Osteoblast (primary cell): ENCODE measurements at regions not wholly inside any gene's neighbourhood (a gene's known extent, or its start where the extent isn't known, plus 50 kb on each side); places are given as distances from the start of the nearest gene placed in this dataset.

Source experiments
- DNase-seq: peaks from one replicate; pipeline ENCODE4 v3.0.0; 2011; ENCODE audit warnings: low spot score, mixed read lengths; ENCODE audit not compliant: insufficient read length; ENCODE audit errors: missing footprints
- H2AFZ ChIP-seq: 2 replicates; pipeline ENCODE4 v1.6.0; 2011; ENCODE audit warnings: mild to moderate bottlenecking, low read length
- H3K27ac ChIP-seq: 2 replicates; pipeline ENCODE4 v1.5.1; 2011; ENCODE audit warnings: mild to moderate bottlenecking, low read depth, low read length, moderate library complexity
- H3K27me3 ChIP-seq: 2 replicates; pipeline ENCODE4 v1.6.0; 2012; ENCODE audit warnings: mild to moderate bottlenecking, control low read depth, inconsistent platforms, low read length, moderate library complexity; ENCODE audit not compliant: insufficient read depth
- H3K36me3 ChIP-seq: 2 replicates; pipeline ENCODE4 v1.5.1; 2011; ENCODE audit warnings: mild to moderate bottlenecking, low read length, control low read depth, moderate library complexity; ENCODE audit not compliant: insufficient read depth
- H3K4me1 ChIP-seq: 2 replicates; pipeline ENCODE4 v1.5.1; 2011; ENCODE audit warnings: mild to moderate bottlenecking, low read length, control low read depth, moderate library complexity; ENCODE audit not compliant: insufficient read depth
- H3K4me2 ChIP-seq: 2 replicates; pipeline ENCODE4 v1.6.0; 2011; ENCODE audit warnings: mild to moderate bottlenecking, low read length; ENCODE audit not compliant: insufficient read depth
- H3K4me3 ChIP-seq: fragments of 200-600 bp; sonication (generic); 3 replicates; pipeline ENCODE4 v1.5.1; 2012; ENCODE audit warnings: mild to moderate bottlenecking, low read length, inconsistent platforms; ENCODE audit not compliant: insufficient read depth
- H3K79me2 ChIP-seq: 2 replicates; pipeline ENCODE4 v1.6.0; 2012; ENCODE audit warnings: mild to moderate bottlenecking, low read length, control low read depth, inconsistent platforms; ENCODE audit not compliant: insufficient read depth
- H3K9me3 ChIP-seq: 2 replicates; pipeline ENCODE4 v1.5.1; 2011; ENCODE audit warnings: low read depth, low read length, control low read depth
- H4K20me1 ChIP-seq: 2 replicates; pipeline ENCODE4 v1.6.0; 2012; ENCODE audit warnings: mild to moderate bottlenecking, low read length, control low read depth; ENCODE audit not compliant: insufficient read depth
- CTCF ChIP-seq: IDR thresholded peaks from 2 replicates; pipeline ENCODE4 v1.5.1; 2011; ENCODE audit warnings: mild to moderate bottlenecking, low read depth, low read length, moderate library complexity; ENCODE audit errors: extremely low read depth

- Histone ChIP-seq H3K4me1 (peaks cover 20% of the 10 kb centered on the region), H2AFZ (no peak overlapping the region), H3K4me3 (no peak overlapping the region), H4K20me1 (no peaks in the 10 kb centered on the region), H3K27ac (no peak overlapping the region), H3K4me2 (no peak overlapping the region), H3K36me3 (no peaks in the 10 kb centered on the region), H3K27me3 (no peaks in the 10 kb centered on the region), H3K79me2 (no peaks in the 10 kb centered on the region), H3K9me3 (no peaks in the 10 kb centered on the region)
- DNase-seq, result no peak
- no peak for TF ChIP-seq CTCF
Measured at GRCh38 chr10:33064706-33065105, 106.7 kb upstream of the ITGB1 start.

GRCh38 chr10:33057620-33058019, 99.6 kb upstream of the ITGB1 start:
- no peak for TF ChIP-seq CTCF
- peaks cover 13% of the 10 kb centered on the region for H3K4me1 ChIP-seq
- H3K27ac ChIP-seq, result no peak overlapping the region
- no peaks in the 10 kb centered on the region for H3K27me3 ChIP-seq
- H3K4me2 ChIP-seq, result no peak overlapping the region
- no peaks in the 10 kb centered on the region for H3K9me3 ChIP-seq
- H4K20me1 ChIP-seq, result no peaks in the 10 kb centered on the region
- H3K36me3 ChIP-seq, result no peaks in the 10 kb centered on the region
- no peak overlapping the region for H2AFZ ChIP-seq
- H3K79me2 ChIP-seq, result no peaks in the 10 kb centered on the region
- H3K4me3 ChIP-seq, result no peak overlapping the region
- no peak for DNase-seq

GRCh38 chr10:33056828-33057596, 99.0 kb upstream of the ITGB1 start:
- no peaks in the 10 kb centered on the region for H3K27me3 ChIP-seq
- peaks cover 13% of the 10 kb centered on the region for H3K4me1 ChIP-seq
- no peak for DNase-seq
- no peak for TF ChIP-seq CTCF
- H3K9me3 ChIP-seq, result no peaks in the 10 kb centered on the region
- H3K36me3 ChIP-seq, result no peaks in the 10 kb centered on the region
- H3K27ac ChIP-seq, result no peak overlapping the region
- H3K79me2 ChIP-seq, result no peaks in the 10 kb centered on the region
- no peak overlapping the region for H2AFZ ChIP-seq
- H4K20me1 ChIP-seq, result no peaks in the 10 kb centered on the region
- H3K4me2 ChIP-seq, result no peak overlapping the region
- no peak overlapping the region for H3K4me3 ChIP-seq

- Histone ChIP-seq H3K27ac (no peak overlapping the region), H2AFZ (no peak overlapping the region), H3K27me3 (no peaks in the 10 kb centered on the region), H3K9me3 (no peaks in the 10 kb centered on the region), H4K20me1 (no peaks in the 10 kb centered on the region), H3K4me2 (no peak overlapping the region), H3K79me2 (no peaks in the 10 kb centered on the region), H3K4me1 (peaks cover 13% of the 10 kb centered on the region), H3K36me3 (no peaks in the 10 kb centered on the region), H3K4me3 (no peak overlapping the region)
- no peak for TF ChIP-seq CTCF
- no peak for DNase-seq
Measured at GRCh38 chr10:33055625-33056024, 97.6 kb upstream of the ITGB1 start.
